ENCODE measurements at regions not wholly inside any gene's neighbourhood (a gene's known extent, or its start where the extent isn't known, plus 50 kb on each side); places are given as distances from the start of the nearest gene placed in this dataset.

DNA sequence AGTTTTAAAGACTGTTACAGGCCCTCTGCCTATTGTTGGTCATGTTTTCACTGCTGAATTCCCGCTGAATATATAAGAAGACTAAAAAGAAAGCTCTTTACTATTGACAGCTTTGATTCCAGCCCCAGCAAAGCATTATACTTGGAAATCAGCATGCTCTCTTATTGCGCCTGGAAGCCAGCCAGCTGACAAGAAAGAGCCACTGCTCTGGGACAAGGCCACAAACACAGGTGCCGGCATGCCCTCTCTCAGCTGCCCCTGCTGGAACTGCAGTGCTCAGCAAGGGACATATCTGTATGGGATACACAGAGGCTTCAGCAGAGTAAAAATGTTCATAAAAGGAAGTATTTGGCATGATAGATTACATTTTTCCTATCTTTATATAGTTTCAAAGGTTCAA lies 523.9 kb downstream of the ADRA2A start:
- TF ChIP-seq, protein P1, sequence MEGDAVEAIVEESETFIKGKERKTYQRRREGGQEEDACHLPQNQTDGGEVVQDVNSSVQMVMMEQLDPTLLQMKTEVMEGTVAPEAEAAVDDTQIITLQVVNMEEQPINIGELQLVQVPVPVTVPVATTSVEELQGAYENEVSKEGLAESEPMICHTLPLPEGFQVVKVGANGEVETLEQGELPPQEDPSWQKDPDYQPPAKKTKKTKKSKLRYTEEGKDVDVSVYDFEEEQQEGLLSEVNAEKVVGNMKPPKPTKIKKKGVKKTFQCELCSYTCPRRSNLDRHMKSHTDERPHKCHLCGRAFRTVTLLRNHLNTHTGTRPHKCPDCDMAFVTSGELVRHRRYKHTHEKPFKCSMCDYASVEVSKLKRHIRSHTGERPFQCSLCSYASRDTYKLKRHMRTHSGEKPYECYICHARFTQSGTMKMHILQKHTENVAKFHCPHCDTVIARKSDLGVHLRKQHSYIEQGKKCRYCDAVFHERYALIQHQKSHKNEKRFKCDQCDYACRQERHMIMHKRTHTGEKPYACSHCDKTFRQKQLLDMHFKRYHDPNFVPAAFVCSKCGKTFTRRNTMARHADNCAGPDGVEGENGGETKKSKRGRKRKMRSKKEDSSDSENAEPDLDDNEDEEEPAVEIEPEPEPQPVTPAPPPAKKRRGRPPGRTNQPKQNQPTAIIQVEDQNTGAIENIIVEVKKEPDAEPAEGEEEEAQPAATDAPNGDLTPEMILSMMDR (IDR thresholded peaks at IDR 0.05) = no peak
- TF ChIP-seq POLR2A (IDR thresholded peaks at IDR 0.05) = no peak

Measured in upper lobe of left lung (tissue), 4 donors.